ENCODE measurements at regions not wholly inside any gene's neighbourhood (a gene's known extent, or its start where the extent isn't known, plus 50 kb on each side); places are given as distances from the start of the nearest gene placed in this dataset.
"Not testable (repeated sequence)": the region's sequence is repeated elsewhere in the genome, so short reads cannot be mapped to it uniquely, and the experiment has no call there.

DNA sequence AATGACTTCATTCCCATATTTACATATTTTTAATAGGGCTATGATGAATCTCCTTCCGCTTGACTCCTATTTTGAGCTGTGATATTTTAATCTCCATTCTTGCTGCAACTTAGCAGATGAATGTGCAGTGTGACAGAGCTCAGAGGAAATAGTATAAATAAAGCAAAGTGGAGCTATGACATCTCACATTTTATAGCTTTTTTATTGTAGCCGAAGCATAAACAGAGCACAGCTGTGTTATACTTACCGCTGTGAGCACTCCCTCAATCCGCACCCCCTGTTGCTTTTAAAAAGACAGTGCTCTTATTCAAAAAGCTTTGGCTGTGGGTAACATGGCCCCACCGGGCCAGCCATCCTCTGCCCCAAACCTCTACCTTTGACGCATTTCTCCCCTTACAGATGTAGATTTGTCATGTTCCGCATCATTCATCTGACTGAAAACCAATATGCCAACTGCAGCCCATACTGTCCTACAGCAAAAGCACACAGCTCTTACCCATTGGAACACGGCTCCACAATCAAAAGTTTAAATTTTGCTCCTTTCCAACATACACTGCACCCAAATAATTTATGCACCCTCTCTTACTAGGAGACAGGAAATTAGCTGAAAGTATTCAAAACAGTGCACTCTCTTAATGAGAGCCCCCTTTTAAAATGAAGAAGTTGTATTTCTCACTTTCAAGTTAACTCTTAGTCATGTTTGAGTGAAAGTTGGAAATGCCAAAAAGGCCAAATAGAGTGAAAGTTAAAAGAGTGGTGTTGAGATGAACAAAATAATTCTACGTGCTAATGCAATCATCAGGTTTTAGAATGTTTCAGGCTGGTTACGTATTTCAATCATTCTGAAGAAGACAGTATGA lies 429.3 kb upstream of the SOX5 start:
- DNase-seq (ENCODE audit: low read depth in 1 of 2, low spot score in 1 of 2), result no peak

DNA sequence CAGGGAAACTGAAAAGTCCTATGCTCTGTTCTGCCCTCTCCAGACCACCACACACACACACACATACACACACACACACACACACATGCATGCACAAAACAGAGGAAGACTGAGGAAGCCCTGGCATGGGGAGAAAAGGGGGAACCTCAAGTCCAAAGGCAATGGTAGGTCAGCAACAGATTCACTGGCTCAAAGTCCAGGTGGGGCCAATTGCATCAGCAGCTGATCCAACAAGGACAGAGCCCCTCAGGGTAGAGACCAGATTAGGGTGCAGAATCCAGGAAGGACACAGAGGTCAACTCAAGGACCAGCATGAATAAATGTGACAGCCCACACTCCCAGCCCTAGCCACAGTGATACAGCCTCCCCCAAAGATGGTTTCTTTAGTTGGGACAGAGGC lies 425.0 kb upstream of the SOX5 start:
- no peak for DNase-seq (ENCODE audit: low read depth in 1 of 2, low spot score in 1 of 2)

DNA sequence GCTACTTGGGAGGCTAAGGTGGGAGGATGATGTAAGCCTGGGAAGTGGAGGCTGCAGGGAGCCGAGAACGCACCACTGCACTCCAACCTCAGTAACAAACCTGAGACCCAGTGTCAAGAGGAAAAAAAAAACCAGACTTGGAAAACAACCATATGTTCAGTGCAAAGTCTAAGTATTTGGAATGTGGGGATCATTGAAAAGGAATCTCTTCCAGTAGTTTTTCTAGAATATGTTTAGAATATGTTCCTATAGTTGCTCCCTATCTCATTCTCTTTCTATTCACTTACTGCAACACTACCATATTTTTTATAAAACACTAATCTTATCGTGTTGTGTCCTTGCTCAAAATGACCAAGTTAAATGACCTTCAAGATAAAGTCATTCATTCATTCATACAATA lies 423.5 kb upstream of the SOX5 start:
- no peak for DNase-seq (ENCODE audit: low read depth in 1 of 2, low spot score in 1 of 2)

DNA sequence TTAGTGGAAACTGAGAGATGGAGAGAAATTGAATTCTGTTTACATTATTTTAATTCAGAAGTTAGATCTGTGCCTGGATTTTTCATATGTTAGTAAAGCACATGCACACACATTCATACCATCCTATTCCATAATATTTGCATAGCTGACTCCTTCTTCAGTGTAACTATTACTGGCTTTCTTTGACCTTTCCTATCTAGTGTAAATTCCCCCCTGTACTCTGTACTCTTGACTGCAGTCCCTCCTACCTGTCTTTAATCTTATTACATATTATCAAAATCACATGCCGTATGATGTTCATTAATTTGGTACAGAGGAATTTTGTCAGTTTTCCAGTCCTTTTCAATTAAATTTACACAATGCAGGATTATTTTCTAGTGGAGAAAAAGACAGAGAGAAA lies 417.0 kb upstream of the SOX5 start:
- DNase-seq (ENCODE audit: low read depth in 1 of 2, low spot score in 1 of 2), result no peak

DNA sequence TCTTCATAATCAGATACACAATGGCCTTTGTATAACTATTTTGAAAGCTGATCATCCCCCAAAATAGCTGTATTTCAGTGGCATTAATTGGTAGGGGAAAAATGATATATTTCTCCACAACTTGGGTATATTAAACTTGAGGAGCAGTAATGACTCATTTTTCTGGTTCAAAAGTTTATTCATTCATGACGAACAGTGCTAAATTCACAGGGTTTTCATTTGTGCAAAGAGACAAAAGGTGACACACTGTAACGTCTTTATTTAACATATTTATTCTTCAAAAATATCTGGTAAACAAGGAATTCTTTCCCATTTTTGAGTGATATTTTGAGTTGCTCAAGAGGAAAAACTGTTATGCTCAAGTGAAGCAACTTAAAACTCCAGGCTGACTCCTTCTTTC lies 415.5 kb upstream of the SOX5 start:
- DNase-seq (ENCODE audit: low read depth in 1 of 2, low spot score in 1 of 2), result no peak

DNA sequence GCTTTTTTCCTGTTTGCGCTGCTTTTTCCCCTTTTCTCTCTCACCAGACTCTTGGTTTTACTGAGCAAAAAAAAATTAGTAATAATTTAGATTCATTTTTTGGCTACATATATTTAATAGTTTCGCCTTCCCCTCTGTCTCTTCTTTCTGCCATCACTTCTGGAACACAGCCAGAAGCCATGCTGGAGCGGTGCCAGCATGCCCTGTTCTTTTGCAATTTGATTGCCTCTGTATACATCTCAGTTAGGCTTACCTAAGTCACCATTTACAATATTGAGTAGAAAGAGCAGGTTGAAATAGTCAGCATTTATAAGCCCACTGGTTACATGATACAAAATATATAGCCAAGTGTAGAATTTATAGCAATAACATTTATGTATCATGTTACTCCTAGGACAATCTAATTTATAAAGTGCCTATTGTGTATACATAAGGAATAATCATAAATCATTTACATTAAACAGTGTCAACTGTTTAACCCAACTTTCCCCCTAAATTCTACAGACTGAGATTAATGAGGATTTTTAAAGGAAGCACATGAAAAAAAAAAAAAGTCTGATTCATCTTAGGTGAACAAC lies 413.8 kb upstream of the SOX5 start:
- DNase-seq (ENCODE audit: low read depth in 1 of 2, low spot score in 1 of 2), result no peak

DNA sequence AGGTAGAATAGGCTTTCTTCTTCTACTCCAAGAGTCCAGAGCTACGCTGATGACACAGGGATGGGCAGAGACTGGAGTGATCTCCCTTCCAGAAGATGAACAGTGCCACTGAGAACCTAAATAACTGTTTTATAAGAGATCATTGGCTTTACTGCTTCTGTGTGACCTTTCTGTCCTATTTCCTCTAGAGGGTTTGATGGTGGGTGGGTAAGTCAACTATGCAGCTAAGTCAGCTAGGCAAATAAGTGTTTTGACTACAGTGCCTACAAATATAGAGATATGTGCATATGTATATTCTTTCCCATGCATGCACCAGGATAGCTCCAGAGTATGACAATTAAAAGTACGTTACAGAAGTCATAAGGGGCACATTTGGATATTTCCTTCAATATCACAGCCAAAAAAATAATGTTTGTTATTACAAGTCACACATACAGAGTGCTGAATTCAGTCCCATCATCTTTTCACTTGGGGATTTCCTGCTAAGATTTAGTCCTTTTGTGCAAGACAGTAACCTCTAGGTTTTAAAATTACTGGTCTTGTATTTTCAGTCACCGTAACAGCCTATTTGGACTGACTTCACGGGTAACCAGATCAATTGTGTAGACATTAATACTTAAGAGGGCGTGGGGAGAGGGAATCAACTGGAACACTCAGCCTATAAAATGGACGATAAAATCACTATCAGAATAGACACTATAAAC lies 412.6 kb upstream of the SOX5 start:
- DNase-seq (ENCODE audit: low read depth in 1 of 2, low spot score in 1 of 2), result no peak

DNA sequence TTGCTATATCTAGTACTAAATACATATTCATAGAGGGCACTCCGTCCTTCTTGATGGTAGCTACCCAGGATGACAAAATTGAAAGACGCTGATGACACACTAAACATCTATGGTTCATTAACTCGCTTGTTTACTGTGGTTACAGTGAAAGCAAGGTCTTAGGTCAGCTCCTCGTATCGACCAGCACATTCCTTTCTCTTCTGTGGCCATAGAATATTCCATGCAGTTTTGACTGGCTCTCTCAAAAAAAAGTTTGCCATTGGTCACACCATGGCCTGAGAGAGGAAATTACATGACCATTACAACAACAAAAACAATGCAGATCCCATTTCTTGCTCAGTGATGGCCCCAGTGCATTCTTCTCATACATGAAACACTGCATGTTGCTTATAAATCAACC lies 411.4 kb upstream of the SOX5 start:
- DNase-seq (ENCODE audit: low read depth in 1 of 2, low spot score in 1 of 2), result no peak

DNA sequence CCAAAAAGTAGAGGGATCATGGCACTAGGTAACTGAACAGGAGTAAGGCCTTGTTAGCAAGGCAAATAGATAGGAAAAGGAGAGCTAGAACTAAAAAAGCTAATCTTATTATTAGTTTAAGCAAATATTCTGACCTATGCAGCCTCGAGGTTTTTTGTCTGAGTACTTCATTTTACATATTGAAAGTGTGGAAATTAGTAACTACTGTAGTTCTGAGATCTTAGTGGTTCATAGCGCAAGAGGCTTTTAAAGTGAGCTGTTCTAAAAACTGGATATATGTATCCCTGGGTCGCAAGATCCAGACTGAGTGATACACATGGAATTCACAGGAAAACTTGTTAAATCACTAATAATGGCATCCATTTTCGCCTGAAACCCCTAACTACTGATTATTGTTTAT lies 411.0 kb upstream of the SOX5 start:
- no peak for DNase-seq (ENCODE audit: low read depth in 1 of 2, low spot score in 1 of 2)

DNA sequence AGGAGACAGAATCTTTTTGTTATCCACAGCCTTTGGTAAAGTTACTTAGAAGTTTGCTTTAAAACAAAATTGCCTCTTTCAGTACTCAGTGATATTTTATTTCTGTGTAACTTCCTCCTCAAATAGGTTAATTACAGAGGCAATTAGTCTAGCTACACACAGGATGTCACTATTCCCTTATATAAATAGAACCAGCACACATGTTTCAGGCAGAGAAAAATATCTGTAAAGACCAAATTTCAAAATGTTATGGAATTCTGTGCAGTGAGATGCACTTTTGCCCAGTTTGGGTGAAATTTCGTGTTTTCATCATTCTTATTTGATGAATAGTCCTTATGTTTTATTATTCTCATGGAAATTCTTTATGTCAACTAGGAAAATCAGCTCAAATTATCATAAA lies 410.6 kb upstream of the SOX5 start:
- DNase-seq (ENCODE audit: low read depth in 1 of 2, low spot score in 1 of 2), result no peak

DNA sequence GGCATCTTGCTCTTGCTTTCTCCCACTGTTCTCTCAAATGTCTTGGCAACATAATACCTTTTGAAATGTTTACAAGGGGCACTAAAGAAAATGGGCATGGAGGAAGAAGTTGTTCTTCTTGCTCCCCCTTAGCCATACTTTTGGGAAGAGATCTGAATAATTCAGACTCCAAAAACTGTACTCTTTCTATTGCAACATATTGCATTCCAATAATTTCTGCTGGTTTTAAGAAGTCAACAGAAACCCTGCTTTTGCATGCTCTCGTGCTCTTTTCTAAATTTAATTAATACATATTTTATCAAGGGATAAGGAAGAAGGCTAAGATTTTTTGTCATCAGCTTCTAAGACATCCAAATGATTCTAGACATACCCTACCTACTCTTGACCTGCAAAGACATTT lies 409.9 kb upstream of the SOX5 start:
- DNase-seq (ENCODE audit: low read depth in 1 of 2, low spot score in 1 of 2), result no peak

DNA sequence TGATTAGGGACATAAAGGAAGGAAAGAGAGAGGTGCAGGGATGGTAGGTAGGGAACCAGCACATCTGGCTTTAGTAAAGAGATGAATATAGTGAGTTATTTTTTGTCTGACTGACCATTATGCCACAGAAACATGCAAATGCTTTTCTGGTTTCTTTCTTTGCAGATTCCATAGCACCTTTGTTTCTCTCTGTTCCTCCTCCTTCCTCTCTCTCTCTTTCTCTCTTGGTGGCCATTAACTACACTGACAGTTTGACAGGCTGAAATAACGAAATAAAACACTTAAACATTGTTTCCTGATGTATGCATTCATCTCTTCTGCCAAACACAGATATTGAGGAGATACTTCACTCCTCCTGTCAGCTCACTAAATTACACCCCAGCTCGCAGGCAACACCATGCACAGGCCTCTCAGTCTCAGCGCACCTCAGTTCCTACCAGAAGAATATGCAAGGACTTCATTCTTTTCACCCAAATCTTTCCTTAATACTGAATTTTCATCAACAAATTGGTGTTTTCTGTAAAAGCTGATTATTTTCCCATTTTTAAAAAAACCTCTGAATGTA lies 406.9 kb upstream of the SOX5 start:
- no peak for DNase-seq (ENCODE audit: low read depth in 1 of 2, low spot score in 1 of 2)

DNA sequence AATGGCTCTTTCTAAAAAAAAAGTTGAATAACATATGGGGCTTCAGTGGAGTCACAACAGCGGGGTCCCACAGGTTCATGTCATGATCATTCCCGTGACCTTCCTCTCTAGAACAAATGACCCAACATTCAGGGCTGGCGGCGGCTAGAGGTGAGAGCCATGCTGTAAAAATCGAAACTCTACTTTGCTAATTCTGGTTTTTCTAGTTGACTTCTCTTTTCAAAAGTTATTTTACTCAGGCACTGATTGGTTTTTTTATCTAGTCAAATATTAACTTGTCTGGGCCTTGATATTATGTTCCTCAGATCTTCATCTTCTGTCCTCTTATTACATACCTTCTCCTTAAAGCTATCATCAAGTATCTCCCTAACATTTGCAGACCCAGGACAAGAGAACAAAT lies 402.9 kb upstream of the SOX5 start:
- DNase-seq (ENCODE audit: low read depth in 1 of 2, low spot score in 1 of 2), result no peak

DNA sequence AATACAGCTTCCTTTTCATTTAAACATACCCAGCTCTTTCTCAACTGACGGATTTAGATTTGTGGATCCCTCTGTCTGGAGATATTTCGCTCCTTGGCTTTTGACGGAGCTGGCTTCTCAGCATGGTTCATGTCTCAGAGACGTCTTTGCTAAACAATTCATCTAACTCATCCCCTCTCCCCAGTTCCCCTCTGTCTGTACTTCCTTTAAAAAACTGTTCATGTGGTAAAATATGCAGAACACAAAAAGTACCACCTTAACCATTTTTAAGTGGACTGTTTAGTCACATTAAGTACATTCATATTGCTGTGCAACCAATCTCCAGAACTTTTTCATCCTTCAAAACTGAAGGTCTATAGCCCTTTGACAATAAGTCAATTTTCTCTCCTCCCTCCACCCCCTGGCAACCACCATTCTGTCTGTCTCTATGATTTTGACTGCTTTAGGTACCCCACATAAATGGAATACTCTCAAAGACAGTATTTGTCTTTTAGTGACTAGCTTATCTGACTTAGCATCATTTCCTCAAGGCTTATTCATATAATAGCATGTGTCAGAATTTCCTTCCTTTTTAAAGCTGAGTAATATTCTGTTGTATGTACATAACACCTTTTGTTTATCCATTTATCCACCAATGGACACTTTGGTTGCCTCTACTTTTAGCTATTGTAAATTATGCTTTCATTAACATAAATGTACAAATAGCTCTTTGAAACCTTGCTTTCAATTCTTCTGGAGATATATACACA lies 399.8 kb upstream of the SOX5 start:
- no peak for DNase-seq (ENCODE audit: low read depth in 1 of 2, low spot score in 1 of 2)

DNA sequence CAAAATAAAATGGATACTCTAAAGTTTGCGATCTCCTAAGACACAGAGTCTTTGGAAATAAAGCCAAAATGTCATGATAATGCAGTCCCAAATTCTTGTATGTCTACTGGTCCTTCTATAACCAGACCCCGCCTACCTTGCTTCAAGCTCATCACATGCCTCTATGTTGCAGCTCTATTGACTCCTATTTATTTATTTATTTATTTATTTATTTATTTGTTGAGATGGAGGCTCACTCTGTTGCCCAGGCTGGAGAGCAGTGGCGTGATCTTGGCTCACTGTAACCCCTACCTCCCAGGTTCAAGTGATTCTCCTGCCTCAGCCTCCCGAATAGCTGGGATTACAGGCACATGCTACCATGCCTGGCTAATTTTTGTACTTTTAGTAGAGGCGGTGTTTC lies 398.7 kb upstream of the SOX5 start:
- DNase-seq (ENCODE audit: low read depth in 1 of 2, low spot score in 1 of 2), result not testable (repeated sequence)

DNA sequence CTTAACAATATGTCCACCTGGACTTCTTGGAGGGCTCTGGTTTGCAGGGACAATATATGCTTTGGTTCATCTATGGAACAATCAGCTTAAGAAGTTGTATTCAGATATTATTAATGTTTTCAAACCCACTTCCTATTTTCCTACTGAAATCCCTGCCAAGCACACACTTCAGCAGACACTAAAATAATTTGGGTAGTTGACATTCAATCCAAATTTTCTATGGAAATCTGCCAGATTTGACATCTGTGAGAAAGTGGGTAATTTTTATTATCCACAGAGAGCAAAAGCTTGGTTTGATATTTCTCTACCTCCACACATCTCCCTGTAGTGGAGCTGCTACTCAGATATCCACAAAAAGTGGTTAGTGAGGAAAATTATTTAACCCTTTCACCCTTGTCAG lies 378.8 kb upstream of the SOX5 start:
- no peak for DNase-seq (ENCODE audit: low read depth in 1 of 2, low spot score in 1 of 2)

DNA sequence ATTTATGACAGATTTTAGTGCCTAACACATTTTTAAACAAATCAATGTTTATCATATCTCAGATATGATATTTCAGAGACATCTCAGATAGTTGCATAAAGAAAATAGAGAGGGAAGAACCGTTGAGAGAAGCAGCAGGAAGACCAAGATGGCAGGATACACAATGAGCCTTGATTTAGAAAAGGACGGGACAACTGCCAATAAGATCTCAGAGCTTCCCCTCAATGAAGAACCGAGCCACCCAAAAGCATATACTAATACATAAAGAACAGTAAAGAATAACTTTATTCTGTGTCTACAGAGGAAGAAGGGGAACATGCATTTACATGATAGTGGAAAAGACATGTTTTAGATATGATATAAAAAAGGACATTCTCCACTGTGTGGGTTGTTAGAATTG lies 375.9 kb upstream of the SOX5 start:
- no peak for DNase-seq (ENCODE audit: low read depth in 1 of 2, low spot score in 1 of 2)

DNA sequence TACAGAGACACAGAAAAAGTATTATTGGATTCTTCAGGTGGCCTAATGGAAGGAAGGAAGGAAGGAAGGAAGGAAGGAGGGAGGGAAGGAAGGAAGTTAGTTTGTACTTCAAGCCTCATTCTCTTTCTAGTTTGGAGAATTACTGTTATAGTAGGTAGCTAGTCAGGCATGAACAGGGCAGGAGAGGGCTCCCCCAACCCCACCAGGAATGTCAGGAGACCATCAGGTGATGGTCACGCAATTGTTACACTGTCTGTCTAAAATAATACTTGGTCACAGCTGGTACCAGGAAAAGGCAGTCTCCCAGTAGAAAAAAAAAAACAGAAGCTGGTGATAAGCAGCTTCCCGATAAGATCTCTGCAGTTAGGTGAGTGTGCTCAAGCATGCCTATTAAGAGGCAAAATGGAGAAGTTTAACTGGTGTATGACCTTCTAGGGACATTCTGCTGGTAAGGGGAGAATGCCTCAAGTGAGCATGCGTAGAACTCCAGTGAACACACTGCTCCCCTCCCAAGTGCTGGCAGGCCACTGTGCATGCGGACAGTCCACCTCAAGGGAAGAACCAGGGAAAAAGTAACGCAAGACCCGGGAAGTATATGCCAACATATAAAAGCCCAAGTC lies 358.4 kb upstream of the SOX5 start:
- DNase-seq (ENCODE audit: low read depth in 1 of 2, low spot score in 1 of 2), result no peak

DNA sequence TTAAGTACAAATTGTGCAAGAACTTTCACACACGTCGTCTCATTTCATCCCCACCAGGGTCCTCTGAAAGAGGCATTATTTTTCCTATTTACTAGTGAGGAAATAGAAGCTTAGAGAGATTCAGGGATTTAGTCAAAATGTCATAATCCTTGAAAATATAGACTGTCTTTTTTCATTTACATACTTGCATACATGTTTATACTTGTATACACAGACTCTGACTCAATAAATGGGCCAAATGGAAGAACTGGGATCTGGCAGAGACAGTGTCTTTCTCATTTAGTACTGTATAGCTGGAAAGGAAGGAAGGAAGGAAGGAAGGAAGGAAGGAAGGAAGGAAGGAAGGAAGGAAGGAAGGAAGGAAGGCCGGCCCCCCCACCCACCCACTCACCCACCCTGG lies 357.7 kb upstream of the SOX5 start:
- no peak for DNase-seq (ENCODE audit: low read depth in 1 of 2, low spot score in 1 of 2)

DNA sequence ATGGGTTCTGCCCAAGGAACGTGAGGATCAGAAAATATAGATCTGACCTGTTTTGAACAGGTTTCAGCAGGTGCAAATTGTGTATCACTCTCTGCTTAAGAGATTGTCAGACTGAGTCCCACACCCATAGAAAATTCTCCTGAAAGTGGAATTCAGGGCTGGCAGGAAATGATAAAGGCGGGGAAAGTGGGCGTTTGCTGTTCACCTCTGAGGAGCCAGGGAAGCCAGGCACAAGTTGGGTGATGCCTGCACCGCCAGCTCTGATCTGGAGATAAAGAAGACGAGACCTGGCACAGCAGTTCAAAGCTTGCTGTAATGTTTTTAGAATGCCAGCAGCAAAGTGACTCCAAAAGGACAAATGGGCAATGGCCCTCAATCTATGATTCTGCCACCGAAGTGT lies 356.5 kb upstream of the SOX5 start:
- DNase-seq (ENCODE audit: low read depth in 1 of 2, low spot score in 1 of 2), result no peak

DNA sequence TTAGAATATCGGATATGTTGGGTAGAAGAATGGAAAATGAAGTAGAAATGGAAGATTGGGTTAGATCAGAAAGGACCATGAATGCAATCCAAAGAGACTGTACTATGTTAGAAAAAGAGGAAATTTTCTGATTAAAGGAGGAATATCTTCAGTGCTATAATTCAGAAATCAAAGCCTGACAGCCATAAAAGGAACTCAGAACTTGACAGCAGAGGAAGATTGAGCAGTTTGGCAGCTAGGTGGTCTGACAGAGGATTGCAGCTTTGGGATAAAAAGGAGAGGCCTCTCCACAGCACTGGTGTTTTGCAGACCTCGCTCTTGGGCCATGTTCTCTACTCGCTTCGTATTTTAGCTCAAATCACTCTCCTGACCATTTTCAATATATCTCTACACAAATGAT lies 354.8 kb upstream of the SOX5 start:
- DNase-seq (ENCODE audit: low read depth in 1 of 2, low spot score in 1 of 2), result no peak

All from stimulated activated CD4-positive, alpha-beta T cell treated with anti-CD3 and anti-CD28 coated beads, Interleukin-15, amount 100 ng/mL, for 1 hour (primary cell).